Left renal pelvis (tissue), 4 donors: ENCODE measurements at regions not wholly inside any gene's neighbourhood (a gene's known extent, or its start where the extent isn't known, plus 50 kb on each side); places are given as distances from the start of the nearest gene placed in this dataset.
A peak's percentile ranks its signal among the peaks of the same experiment; 100 is the strongest.

Experiments
- DNase-seq, 4 donors: peaks; one replicate each; pipeline ENCODE4 v3.0.0-alpha.2; 2013; ENCODE audit warnings: low read depth in 4 of 4, low spot score in 3 of 4

- DNase-seq, result no peak
Observed at GRCh38 chr2:7773362-7774360, 856.4 kb downstream of the RNF144A start.

- no peak for DNase-seq
Observed at GRCh38 chr2:7774481-7774880, 857.3 kb downstream of the RNF144A start.

GRCh38 chr2:7777668-7778067 is 860.5 kb downstream of the RNF144A start:
- no peak for DNase-seq

GRCh38 chr2:7780321-7780720 is 863.1 kb downstream of the RNF144A start:
- no peak for DNase-seq

DNA sequence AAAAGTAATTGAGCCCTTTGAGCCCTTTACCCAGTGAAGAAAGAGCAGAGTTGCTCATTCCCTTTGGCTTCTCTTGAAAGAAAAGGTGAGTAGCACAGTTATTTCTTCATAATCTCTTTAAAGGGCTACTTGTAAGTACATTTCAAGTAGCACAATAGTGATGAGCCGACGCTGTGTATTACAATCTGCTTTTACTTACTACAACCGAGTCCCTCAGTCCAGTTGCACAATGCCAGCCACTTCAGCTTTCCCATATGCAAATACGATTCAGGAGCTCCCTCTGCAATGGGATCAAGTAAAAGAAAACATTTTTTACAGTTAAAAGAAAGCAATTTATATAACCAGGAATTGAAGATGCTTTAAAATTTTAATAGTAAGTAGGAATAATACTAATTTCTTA is 868.5 kb downstream of the RNF144A start:
- DNase-seq, result no peak

GRCh38 chr2:7788736-7789135 is 871.5 kb downstream of the RNF144A start:
- DNase-seq, result no peak

DNA sequence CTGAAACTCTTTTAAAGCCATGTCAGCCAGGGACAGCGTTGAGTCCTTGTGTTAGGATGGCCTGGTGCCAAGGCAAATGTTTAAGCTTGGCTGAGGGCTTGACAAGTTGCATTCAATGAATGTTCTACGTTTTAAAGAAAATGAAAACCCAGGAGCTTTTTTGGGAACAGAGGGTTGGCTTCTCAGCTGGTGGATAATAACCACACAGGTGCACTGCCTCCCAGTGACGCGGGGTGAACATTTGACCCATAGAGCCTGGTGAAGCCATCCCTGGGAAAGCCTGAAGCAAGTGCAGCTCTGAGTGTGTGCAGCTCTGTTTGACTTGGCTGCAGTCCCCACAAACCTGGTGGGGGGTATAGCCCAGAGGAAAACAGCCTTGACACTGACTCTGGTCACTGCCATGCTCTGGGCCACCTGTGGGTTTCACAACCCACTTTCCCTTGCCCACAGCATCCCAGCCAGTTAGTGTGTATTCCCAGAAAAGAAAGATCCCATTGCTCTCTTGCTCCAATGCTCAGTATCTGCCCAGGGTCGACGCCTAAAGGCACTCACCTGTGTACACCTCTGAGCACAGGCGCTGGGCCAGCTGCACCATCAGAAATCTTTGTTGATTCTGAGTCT is 874.9 kb downstream of the RNF144A start:
- peak in 1 of 4 donors; percentile 18 for DNase-seq

- DNase-seq, result peak in 2 of 4 donors; percentile 12 to 14
Observed at GRCh38 chr2:7795778-7796563, 878.8 kb downstream of the RNF144A start.

GRCh38 chr2:7800031-7800430 is 881.8 kb upstream of the ID2 start:
- DNase-seq, result no peak

DNA sequence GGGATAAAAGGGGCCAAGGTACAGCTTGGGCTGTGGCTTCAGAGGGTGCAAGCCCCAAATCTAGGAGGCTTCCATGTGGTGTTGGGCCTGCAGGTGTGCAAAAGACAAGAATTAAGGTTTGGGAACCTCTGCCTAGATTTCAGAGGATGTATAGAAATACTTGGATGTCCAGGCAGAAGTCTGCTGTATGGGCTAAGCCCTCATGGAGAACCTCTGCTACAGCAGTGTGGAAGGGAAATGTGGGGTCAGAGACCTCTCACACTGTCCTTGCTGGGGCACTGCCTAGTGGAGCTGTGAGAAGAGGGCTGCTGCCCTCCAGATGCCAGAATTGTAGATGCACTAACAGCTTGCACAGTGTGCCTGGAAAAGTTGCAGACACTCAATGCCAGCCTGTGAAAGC is 880.6 kb upstream of the ID2 start:
- DNase-seq, result no peak

- no peak for DNase-seq
Observed at GRCh38 chr2:7803515-7803914, 878.3 kb upstream of the ID2 start.

- DNase-seq, result no peak
Observed at GRCh38 chr2:7809640-7810039, 872.2 kb upstream of the ID2 start.

- DNase-seq, result no peak
Observed at GRCh38 chr2:7811073-7811472, 870.8 kb upstream of the ID2 start.

DNA sequence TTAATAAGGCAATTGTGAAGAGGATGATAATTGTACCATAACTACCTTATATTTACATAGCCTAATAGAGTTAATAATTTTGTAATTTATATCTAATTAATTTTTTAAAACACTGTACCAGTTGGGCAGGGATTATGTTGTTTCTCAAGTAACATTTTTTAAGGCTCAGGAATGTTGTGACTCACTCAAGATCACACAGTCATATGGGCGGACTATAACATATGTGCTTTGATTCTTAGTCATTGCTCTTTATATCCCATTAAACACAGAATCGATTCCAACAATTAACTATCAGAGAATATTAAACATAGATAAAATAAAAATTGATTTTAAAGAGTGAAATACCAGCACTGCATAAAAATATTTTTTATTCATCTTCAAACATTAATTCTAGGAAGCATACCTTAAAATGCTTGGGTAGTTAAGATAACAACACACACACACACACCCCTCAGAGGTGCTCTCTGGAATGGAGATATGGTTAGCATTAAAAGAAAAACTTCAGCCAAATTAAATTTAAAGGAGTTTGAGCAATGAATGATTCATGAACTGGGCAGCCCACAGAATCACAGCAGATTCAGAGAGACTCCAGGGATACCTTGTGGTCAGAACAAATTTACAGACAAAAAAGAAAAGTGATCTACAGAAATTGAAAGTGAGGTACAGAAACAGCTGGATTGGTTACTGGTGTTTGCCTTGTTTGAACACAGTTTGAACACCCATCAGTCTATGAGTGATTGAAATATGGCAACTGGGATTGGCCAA is 869.4 kb upstream of the ID2 start:
- no peak for DNase-seq

DNA sequence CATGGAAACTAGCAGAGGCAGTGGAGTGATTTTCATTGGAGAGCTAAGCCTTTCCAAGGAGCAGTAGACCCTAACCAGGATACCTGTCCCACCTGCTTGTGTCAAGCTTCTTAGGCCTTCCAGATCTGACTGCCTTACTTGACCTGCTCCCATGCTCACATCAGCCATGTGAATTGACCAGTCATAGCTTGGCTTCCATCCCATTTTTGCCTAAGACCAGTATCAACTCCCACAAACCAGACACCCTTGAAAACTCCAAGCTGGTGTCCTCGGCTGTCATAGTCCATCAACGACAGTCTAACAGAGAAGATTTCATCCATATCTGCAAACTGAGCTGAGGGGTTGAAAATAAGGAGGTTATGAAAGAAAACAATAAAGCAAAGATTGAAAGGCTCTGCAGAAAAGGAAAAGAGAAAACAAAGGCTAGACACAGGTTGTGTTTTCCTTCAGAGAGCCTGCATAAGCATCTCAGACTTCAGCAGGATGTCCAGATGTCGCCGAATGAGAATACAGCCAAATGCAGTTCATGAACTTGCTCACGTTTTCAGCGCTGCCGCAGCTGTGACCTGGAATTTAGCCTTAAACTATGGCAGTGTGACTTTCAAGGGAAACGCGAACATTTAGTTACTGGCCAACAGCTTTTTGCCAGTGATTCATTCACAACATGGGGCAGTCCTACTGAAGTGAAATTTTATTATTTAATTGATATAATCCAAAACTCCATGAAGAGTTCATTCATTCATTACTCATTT is 868.1 kb upstream of the ID2 start:
- DNase-seq, result no peak

DNA sequence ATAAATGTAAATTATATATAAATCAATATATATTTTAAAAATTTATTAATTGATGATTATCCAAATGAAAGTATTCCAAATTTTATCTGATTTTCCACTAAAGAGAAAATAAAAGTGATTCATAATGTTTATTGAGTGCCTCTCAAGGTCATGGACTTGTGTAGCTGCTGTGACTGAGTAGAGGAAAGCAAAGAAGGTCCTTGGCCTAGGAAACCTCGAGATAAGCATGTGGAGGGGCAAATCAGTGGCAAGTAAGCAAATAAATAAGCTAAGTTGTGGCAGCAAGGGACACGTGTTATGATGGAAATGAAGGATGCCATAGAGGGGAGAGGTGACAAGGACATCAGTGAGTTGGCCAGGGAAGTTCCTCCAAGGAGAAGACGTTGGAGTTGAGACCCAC is 866.1 kb upstream of the ID2 start:
- no peak for DNase-seq

GRCh38 chr2:7816233-7816632 is 865.6 kb upstream of the ID2 start:
- no peak for DNase-seq

GRCh38 chr2:7816944-7817343 is 864.9 kb upstream of the ID2 start:
- DNase-seq, result no peak

DNA sequence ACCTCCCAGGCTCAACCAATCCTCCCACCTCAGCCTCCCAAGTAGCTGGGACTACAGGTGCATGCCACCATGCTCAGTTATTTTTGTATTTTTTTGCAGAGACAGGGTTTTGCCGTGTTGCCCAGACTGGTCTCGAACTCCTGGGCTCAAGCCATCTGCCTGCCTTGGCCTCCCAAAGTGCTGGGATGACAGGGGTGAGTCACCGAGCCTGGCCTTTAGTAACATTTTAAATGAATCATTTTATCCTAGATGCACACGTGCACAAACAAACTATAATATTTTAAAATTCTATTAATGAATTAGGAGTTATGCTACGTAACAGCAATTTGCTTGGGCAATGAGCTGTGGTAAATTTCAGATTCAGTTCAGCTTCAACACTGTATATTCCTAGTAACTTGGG is 862.5 kb upstream of the ID2 start:
- no peak for DNase-seq

- DNase-seq, result no peak
Observed at GRCh38 chr2:7819850-7820249, 862.0 kb upstream of the ID2 start.
